Superior temporal gyrus (tissue), 1 donor: ENCODE measurements at regions not wholly inside any gene's neighbourhood (a gene's known extent, or its start where the extent isn't known, plus 50 kb on each side); places are given as distances from the start of the nearest gene placed in this dataset.
"Not testable (repeated sequence)": the region's sequence is repeated elsewhere in the genome, so short reads cannot be mapped to it uniquely, and the experiment has no call there.

Experiments
- DNase-seq: peaks from one replicate; pipeline ENCODE4 v3.0.0-alpha.2; 2016; ENCODE audit errors: extremely low spot score

DNA sequence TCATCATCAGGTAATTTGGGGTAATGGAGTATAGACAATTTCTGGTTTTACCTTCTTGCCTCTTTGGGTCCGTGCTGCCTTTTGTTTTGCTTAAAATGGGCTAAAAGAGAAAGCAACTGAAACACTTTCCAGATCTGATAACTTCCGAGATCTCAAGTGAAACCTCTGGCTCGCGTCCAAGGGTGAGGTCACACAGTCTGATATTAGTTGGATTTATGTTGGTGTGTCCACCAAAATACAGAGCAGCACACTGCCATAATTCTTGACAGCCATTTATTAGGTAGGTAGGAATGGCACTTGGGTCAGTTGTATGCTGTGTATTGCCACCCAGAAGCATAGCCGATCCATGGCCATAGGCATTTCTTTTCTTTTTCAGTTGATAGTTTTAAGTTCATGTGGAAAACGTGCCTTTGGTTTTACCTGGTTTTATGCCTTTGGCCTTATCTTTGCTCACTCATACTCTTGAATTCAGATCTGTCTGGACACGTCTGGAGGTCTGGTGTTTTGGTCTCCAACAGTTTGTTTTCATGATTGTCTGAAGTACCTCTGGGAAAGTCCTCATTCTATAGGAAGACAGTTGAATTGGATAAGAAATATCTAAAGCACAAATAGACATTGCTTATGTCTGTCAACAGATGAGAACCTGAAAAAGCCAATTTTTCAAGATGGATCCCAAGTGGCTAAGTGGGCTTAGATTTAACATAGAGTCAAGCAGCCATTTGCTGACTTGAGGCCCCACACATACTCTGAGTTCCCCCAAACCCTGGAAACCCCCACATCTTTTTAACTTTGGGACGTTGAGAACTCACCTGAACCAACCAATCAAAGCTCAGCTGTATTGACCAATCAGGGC lies 320.8 kb downstream of the SOX4 start:
- DNase-seq = no peak

DNA sequence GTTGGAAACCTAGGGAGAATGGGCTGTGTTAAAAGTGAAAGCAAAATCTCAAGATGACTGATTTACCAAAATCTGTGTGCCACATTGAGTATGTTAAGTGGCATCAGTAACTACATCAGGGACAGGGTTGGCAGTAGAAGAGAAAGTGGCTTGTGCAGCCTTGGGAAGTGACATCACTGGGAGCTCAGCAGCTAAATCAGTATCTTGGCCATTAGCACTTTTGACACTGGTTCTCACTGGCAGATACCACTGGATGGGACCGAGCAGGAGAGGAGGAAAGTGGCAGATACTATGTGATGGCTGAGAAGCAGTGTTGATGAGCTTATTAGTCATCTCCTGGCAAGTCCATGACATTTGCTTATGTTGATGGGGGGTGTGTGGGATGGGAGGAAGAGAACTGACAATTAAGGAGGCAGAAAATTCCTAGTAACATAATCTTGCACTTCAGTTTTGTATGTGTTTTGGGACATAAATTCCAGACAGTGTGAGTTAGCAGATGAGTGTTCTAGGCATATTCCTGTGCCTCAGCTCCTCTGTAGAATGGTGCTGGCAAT lies 322.2 kb downstream of the SOX4 start:
- DNase-seq = peak; percentile 31

DNA sequence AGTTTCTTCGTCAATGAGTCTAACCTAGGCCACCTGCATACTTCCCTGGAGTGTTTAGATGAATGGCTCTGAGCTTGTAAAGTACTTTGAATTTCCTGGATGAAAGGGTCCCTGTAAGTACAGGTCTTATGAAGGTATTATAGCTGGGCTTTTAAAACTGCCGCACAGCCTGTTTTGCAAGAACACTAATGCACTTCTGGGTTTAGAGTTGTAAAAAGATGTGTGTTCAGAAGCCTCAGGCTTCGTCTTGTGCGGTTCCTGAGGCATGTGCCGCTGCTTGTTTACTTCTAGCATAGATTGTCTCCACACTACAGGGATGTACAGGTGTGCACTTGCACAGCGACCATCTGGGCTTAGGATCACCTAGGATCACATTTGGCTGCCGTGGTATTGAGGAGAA lies 324.5 kb downstream of the SOX4 start:
- DNase-seq = no peak

DNA sequence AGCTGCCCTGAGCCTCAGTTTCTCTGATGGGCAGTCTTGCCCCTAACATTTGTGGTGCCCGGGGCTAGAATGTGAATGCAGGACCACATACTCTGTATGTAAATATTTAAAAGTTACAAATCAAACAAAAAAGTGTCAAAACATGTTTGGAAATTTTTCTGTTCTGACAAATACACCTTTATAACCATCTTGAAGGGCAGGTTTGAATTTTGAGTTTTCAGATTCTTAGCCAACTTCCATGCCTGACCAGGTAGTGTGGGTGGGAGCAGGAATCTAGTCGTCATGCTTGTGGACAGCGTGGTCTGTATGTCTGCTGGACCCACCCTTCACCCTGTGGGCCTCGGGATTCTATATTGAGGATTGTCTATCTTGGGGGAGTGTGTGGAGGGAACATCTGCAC lies 325.1 kb downstream of the SOX4 start:
- DNase-seq = no peak

DNA sequence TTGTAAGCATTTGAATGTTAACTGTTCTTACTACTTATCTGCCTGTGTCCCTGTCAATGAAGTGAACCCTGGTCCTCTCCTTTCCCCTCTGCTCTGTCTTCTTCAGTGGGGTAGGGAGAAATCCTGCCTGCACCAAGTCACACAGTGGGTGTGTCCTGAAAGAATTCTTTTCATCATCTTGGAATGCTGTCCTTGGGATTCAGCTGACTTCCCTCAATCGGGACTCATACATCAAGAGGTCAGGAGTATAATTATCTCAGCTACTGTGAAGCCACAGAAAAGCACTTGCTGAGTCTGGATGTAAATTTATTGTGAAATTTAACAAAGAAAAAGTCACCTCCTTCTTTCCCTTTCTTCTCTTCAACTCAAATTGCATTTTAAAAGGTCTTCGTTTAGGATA lies 328.5 kb downstream of the SOX4 start:
- DNase-seq = no peak

DNA sequence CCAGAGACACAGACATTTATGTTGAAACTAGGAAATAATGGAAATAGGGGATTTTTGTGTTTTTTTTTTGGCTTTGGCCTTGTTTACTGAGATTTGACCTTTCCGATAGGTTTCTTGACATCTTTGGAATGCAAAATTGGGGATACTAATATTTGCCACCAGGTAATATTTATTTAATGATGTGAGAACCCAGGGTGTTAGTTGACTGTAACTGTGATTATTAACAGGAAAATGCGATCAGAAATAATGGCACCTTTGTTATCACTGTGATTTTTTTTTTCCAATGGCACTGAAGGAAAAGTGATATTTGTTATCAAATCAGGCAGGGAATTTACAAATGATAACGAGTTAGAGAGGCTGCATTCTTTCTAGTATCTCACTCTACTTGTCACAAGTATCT lies 330.5 kb downstream of the SOX4 start:
- DNase-seq = no peak

DNA sequence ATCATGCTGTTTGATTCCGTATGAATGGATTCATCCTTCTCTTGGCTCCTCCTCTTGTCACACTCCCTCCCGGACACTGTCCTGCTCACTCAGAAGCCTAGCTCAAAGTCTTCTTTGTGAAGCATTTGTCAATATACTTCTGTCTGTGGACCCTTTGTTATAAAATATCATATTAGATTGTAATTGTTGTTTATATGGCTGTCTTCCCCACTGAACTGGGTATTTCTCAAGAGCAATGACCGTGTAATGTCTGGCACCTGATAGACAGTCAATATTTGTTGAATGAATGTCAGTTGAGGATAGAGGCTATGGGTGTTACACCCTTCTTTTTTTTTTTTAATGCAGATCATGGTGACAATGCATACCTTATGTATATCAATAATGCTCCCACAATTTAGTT lies 335.3 kb downstream of the SOX4 start:
- no peak for DNase-seq

DNA sequence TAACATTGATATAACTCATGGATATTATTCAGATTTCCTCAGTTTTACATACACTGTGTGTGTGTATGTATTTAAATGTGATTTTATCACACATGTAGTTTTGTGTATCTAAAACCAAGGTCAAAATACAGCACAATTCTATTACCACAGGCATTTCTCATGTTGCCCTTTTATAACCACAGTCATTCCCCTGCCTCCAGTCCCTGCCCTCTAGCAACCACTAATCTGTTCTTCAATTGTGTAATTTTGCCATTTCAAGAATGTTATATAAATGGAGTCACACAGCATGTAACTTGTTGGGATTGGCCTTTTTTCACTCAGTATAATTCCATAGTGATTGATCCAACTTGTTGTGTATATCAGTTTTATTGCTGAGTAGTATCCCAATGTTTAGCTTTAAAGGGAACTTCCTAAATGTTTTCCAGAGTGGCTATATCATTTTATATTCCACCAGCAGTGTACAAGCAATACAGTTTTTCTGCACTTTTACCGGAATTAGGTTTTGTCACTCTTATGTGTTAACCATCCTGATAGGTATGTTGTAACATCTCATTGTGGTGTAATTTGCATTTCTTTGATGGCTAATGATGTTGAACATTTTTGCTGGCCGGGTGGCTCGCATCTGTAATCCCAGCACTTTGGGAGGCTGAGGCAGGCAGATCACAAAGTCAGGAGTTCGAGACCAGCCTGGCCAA lies 338.2 kb downstream of the SOX4 start:
- no peak for DNase-seq

DNA sequence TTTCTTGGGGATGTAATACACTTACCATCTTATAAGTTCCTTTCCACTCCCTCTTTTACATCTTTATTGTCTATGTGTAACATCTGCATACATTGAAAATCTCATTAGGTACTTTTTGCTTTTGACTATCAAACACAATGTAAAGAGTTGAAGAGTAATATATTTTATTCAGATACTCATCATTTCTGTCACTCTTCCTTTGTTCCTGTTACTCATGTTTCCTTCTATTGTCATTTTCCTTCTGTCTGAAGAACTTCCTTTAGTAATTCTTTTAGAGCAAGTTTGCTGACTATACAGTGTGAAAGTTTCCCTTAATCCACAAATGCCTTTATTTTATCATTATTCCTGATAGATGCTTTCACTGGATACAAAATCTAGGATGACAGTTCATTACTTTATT lies 339.8 kb downstream of the SOX4 start:
- DNase-seq = no peak

DNA sequence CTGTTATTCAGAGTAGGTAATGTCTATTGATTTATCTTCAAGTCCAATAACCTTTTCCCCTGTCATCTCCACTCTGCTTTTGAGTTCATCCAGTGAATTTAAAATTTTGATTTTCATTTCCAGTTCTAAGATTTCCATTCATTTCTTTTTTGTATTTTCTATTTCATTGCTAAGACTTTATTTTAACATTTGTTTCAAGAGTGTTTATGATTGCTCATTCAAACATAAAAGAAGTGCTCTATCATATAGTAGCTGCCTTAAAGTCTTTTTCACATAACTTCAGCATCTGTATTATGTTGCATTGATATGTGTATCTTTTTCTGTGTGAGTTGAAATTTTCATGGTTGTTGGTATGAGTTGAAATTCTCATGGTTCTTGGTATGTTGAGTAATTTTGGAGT lies 341.6 kb downstream of the SOX4 start:
- no peak for DNase-seq

DNA sequence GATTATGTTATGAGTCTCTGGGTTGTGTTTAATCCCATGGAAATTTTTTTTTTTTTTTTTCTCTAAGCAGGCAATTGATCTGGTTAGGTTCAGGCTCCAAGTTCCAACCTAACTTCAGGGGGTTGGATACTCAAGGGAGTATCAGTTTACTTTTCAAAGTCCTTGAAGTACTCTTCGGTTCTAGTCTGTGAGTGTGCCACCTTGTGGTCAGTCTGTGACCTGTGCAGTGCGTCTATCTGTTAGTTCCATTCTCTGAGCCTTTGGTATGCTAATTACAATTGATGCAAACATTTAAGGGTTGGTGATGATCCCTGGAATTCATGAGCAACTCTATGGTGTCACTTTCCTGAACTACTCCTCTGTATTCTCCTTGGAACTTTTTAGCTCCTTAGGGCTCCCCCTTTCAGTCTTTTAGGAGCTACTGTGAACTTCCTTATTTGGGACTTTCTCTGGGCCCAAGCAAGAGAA lies 342.0 kb downstream of the SOX4 start:
- no peak for DNase-seq

DNA sequence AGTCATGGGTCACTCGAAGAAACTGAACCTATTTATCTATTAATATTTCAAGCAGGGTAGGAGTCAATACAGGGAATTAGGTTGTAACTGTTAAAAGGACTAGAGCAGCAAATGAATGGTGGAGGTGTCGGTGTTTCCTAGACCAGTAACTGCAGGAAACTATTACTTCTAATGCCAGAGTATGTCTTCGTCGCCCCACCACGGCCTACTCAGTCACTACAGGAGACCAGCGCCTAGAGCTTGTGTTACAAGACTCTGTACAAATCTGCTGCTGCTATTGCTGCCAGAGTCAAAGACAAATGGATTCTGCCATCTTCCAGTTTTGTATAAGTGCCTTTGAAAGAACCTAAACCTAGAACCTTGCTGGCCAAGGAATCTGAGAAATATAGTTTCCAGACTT lies 343.9 kb downstream of the SOX4 start:
- DNase-seq = no peak

DNA sequence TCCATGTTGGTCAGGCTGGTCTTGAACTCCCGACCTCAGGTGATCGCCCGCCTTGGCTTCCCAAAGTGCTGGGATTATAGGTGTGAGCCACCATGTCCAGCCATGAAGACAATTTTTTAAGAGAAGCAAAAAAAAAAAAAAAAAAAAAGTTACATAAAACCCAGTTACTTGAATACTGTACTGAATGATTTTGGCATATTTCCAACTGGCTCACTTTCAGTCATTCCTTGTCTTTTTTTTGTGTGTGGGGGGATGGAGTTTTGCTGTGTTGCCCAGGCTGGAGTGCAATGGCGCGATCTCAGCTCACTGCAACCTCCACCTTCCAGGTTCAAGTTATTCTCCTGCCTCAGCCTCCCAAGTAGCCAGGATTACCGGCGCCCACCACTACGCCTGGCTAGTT lies 345.5 kb downstream of the SOX4 start:
- not testable (repeated sequence) for DNase-seq

DNA sequence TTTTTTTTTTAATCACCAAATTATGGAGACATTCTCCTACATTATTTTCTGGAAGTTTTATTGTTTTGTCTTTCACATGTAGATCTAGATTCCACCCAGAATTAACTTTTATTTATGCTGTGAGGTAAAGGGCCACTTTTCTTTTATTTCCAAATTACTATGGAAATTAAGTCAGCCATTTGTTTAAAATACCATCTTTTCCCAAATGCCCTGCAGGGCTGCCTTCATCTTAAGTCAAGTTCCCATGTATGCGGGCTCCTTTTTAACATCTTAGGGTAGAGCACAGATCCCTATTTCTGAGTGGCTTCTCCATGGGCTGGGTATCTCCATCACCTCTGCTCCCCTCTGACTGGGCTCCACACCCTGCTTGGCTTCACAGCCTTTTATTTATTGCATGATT lies 348.4 kb downstream of the SOX4 start:
- DNase-seq = no peak

DNA sequence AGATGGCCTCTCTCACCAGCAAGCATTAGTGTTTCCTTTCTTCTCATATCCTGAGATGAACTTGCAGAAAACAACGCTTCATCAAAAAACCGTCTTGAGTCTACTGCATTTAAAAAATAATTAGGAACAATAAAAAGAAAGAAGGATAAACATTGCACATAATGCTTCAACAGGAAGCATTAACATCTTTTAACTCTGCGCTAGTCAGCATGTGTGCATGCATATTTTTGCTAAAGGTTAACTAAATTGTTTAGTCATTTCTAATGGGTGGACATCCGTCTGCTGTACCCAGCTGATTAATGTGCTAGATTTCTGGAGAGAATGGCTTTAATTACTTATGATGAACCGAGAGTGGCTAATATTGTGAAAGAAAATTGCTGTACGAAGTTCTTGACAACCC lies 349.3 kb downstream of the SOX4 start:
- no peak for DNase-seq

DNA sequence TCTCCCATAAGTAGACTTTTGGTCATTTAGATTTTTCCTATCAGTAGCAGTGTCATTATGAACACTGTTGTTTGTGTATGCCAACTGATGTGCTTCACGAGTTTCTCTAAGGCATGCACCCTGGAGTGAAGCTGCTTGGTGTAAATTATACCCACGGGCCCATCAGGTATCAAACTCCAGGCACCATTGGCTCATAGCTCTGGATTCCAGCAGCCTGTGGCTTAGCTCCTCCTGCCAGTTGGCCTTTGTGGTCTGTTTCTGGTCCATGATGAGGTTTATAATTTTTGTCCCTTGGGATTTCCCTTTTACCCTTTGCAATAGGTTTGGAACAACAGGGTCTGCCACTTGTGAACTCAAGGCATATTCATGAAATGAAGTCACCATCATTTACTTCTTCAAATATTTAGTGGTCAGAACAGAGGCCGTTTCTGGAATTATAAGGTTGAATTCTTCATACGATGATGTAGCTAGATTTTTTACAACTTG lies 350.5 kb downstream of the PRL start:
- no peak for DNase-seq

DNA sequence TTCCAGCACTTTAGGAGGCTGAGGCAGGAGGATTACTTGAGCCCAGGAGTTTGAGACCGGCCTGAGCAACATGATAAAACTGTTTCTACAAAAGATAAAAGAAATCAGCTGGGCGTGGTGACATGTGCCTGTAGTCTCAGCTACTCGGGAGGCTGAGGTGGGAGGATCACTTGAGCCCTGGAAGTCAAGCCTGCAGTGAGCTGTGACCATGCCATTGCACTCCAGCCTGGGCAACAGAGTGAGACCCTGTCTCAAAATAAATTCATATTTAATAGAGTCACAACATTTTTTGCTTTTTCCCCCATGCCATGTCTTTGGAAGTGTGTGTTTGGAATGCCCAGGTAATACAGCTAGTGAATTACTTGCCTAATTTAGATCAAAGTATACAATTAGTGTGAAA lies 349.6 kb downstream of the PRL start:
- DNase-seq = not testable (repeated sequence)

DNA sequence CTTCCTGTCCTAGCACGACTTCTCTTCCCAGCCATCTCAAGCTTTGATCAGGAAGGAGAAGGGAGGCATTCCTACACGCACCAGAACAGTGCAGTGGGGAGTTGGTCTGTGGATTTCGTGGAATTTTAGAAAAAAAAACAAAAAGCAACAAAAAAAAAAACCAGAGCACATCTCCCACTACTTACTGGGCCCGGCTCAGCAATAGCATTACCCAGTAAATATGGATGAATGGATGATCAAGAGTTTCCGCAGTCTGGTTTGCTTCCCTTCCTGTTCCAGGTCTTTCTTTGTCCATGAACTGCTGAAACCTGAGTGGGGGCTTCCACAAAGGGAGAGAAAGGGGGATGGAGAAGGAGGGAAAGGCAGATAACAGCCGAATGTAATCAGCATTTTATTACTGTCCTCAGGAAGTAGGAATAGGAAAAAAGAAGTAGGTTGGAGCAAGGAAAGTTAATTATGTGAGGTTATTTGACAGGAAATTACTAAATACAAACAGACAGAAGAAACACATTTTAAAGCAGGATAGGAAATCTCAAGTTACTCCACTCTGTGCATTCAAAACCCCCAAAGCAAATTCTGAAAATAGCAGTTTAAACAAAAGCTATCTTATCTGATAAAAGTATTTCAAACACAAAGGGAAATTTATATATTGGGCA lies 349.0 kb downstream of the PRL start:
- DNase-seq = no peak

DNA sequence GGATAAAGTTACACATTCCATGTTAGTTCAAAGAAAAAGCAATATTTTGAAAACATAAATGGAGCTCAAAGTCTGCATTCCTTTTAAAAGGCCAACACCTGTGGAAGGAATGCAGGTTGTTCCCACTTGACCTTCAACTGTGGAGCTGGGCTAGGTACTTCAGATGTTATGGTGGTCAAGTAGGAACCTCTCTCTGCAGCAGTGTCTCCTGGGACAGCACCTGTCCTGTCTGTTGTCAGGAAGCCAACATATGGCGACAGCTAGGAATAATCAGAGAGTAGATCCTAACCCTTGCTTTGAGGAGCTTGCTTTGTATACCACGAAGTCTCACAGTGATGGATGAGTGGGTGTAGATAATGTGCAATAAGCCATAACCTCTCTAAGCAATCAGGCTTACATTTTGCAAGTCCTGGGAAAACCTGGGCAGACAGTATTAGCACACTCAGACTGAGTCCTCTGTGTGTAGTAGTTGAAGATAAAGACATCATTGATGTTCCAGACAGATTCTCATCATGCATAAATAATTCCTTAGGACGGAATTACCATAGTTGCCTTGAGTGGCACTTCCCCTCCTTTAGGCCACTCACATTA lies 347.5 kb downstream of the PRL start:
- no peak for DNase-seq

DNA sequence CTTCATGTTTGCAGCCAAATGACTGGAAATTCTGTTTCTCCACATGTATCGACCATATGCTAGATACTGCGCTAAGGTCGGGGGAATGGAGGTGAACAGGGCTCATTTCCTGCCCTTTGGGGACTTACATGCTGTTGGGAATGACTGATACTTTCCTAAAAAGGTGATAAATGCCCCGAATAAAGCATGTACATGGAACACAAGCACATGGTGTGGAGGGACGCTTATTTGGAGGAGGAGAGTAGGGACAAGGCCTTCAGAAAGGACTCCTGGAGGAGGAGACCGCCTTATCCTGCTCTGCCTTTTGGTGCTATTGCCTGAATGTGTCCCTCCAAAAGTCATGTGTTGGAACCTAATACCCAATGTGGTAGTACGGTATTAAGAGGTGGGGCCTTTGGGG lies 344.5 kb downstream of the PRL start:
- DNase-seq = no peak

DNA sequence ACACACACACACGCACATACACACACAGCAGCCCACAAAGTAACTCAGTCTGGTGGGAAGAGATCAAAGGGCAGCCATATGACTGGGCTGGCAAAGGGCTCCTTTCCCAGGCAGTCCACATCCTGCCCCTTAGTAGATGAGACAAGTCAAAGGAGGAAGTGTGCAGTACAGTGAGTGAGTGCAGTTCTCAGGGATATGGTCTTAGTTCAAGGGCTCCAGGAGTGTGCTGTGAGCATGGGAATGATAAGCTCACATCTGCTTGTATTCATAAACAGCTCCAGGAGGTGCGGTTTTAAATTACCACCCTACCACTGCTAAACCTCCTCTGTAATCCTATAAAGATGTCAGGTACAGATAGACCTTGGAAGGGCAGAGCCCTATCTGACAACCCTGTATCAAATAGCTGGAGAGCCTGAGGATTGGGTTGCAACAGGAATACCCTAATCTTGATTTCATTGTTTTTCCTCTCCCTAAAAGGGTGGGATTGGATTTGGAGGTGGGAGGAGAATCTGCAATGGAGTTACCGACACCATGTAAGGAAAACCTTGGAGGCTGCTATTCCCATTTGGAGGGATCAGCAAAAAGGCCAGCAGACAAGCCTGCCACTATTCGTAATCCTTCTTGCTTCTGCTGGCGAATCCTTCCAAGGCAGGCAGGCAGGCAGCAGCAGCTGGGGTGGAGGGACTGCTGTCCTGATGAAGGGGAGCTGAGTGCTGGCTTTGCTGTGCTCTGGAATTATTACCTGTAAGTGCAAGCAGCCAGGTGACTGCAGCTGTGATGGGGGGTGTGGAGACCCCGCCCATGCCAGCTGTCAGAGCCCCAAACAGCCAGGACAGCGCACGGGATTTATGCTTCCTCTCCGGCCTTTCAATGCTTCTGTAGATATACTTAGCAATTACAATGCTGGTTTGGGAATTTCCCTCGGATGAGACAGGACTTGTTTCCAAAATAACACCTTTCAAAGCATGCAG lies 342.7 kb downstream of the PRL start:
- no peak for DNase-seq
